Liver (tissue), 8 donors: ENCODE measurements at regions not wholly inside any gene's neighbourhood (a gene's known extent, or its start where the extent isn't known, plus 50 kb on each side); places are given as distances from the start of the nearest gene placed in this dataset.

Source experiments
- DNase-seq: peaks from one replicate; pipeline ENCODE4 v3.0.0-alpha.2; 2017; ENCODE audit warnings: low spot score
- H3K27ac ChIP-seq, 2 donors: one replicate each; pipeline ENCODE4 v1.7.0; 2013; ENCODE audit warnings: inconsistent platforms in 2 of 2, low read length in 2 of 2, control low read depth in 1 of 2, low read depth in 1 of 2, mild to moderate bottlenecking in 1 of 2
- H3K27me3 ChIP-seq, 4 donors: one replicate each; pipeline versions ENCODE4 v1.6.1 to v1.7.0; 2013; ENCODE audit warnings: low read length in 3 of 4, inconsistent platforms in 1 of 4, mild to moderate bottlenecking in 1 of 4, moderate library complexity in 1 of 4; ENCODE audit not compliant: control insufficient read depth in 4 of 4, insufficient read depth in 4 of 4
- H3K36me3 ChIP-seq, 4 donors: one replicate each; pipeline versions ENCODE4 v1.6.1 to v1.7.0; 2013; ENCODE audit warnings: low read length in 3 of 4, mild to moderate bottlenecking in 3 of 4, low read depth in 1 of 4, moderate library complexity in 1 of 4; ENCODE audit not compliant: control insufficient read depth in 4 of 4, insufficient read depth in 3 of 4
- H3K4me1 ChIP-seq, 4 donors: one replicate each; pipeline versions ENCODE4 v1.6.1 to v1.7.0; 2013; ENCODE audit warnings: low read length in 3 of 4, mild to moderate bottlenecking in 3 of 4, moderate library complexity in 1 of 4; ENCODE audit not compliant: control insufficient read depth in 4 of 4, insufficient read depth in 4 of 4
- H3K4me3 ChIP-seq, 3 donors: one replicate each; pipeline versions ENCODE4 v1.6.1 to v1.7.0; 2013; ENCODE audit warnings: low read length in 3 of 3, control low read depth in 1 of 3, low read depth in 1 of 3, mild to moderate bottlenecking in 1 of 3
- H3K9ac ChIP-seq, 2 donors: one replicate each; pipeline ENCODE4 v1.7.0; 2013; ENCODE audit warnings: low read length in 2 of 2, mild to moderate bottlenecking in 2 of 2, moderate library complexity in 2 of 2, control low read depth in 1 of 2, low read depth in 1 of 2
- H3K9me3 ChIP-seq, 4 donors: one replicate each; pipeline versions ENCODE4 v1.6.1 to v1.7.0; 2013; ENCODE audit warnings: low read length in 3 of 4; ENCODE audit not compliant: control insufficient read depth in 4 of 4
- ATF3 ChIP-seq: IDR thresholded peaks from 2 replicates; pipeline ENCODE4 v1.6.1; 2016; ENCODE audit warnings: antibody characterized with exemption
- CTCF ChIP-seq: fragments of 150-350 bp; IDR thresholded peaks from 2 replicates; pipeline ENCODE4 v1.5.1; 2017; ENCODE audit warnings: improper control_type of control experiment, low read depth, low read length; ENCODE audit not compliant: missing input control
- EGR1 ChIP-seq, 2 donors: IDR thresholded peaks; 2 replicates each; pipeline ENCODE4 v1.6.1; 2016 to 2018; ENCODE audit warnings: antibody characterized with exemption in 2 of 2, low read depth in 2 of 2
- FOXA1 ChIP-seq: IDR thresholded peaks from 2 replicates; pipeline ENCODE4 v1.6.1; 2016; ENCODE audit warnings: antibody characterized with exemption
- FOXA2 ChIP-seq: IDR thresholded peaks from 2 replicates; pipeline ENCODE4 v1.6.1; 2016; ENCODE audit warnings: antibody characterized with exemption
- GABPA ChIP-seq, 2 donors: IDR thresholded peaks in 1 of 2; conservative IDR thresholded peaks in 1 of 2; 2 replicates each; pipeline ENCODE4 v1.6.1; 2016; ENCODE audit warnings: antibody characterized with exemption in 2 of 2, mild to moderate bottlenecking in 1 of 2, moderate library complexity in 1 of 2
- HNF4A ChIP-seq, 2 donors: conservative IDR thresholded peaks; 2 replicates each; pipeline ENCODE4 v1.6.1; 2016; ENCODE audit warnings: antibody characterized with exemption in 2 of 2, mild to moderate bottlenecking in 2 of 2
- HNF4G ChIP-seq: IDR thresholded peaks from 2 replicates; pipeline ENCODE4 v1.6.1; 2016; ENCODE audit warnings: antibody characterized with exemption
- JUND ChIP-seq, 2 donors: IDR thresholded peaks; 2 replicates each; pipeline ENCODE4 v1.6.1; 2016; ENCODE audit warnings: antibody characterized with exemption in 2 of 2
- MAX ChIP-seq: IDR thresholded peaks from 2 replicates; pipeline ENCODE4 v1.6.1; 2016; ENCODE audit warnings: antibody characterized with exemption
- NR2F2 ChIP-seq: IDR thresholded peaks from 2 replicates; pipeline ENCODE4 v1.6.1; 2016; ENCODE audit warnings: antibody characterized with exemption
- RAD21 ChIP-seq, 2 donors: IDR thresholded peaks; 2 replicates each; pipeline ENCODE4 v1.6.1; 2016; ENCODE audit warnings: antibody characterized with exemption in 2 of 2, mild to moderate bottlenecking in 2 of 2
- REST ChIP-seq: IDR thresholded peaks from 2 replicates; pipeline ENCODE4 v1.6.1; 2016; ENCODE audit warnings: antibody characterized with exemption, mild to moderate bottlenecking
- RXRA ChIP-seq, 2 donors: IDR thresholded peaks; 2 replicates each; pipeline ENCODE4 v1.6.1; 2017 to 2018; ENCODE audit warnings: antibody characterized with exemption in 2 of 2, mild to moderate bottlenecking in 1 of 2
- SP1 ChIP-seq: IDR thresholded peaks from 2 replicates; pipeline ENCODE4 v1.6.1; 2018; ENCODE audit warnings: antibody characterized with exemption, mild to moderate bottlenecking
- TAF1 ChIP-seq: conservative IDR thresholded peaks from 2 replicates; pipeline ENCODE4 v1.6.1; 2016; ENCODE audit warnings: antibody characterized with exemption, mild to moderate bottlenecking
- YY1 ChIP-seq: IDR thresholded peaks from 2 replicates; pipeline ENCODE4 v1.6.1; 2016; ENCODE audit warnings: antibody characterized with exemption, mild to moderate bottlenecking
- WGBS: extraction: QIAGEN DNeasy Blood & Tissue Kit; methylation state at CpG from one replicate; pipeline ENCODE4 v1.1.7; 2013; 5-methylcytosine and 5-hydroxymethylcytosine counted together
- donor health status: healthy.
- donor health status: healthy.
- donor health status: healthy.
- donor health status: healthy.
- donor health status: healthy.

DNA sequence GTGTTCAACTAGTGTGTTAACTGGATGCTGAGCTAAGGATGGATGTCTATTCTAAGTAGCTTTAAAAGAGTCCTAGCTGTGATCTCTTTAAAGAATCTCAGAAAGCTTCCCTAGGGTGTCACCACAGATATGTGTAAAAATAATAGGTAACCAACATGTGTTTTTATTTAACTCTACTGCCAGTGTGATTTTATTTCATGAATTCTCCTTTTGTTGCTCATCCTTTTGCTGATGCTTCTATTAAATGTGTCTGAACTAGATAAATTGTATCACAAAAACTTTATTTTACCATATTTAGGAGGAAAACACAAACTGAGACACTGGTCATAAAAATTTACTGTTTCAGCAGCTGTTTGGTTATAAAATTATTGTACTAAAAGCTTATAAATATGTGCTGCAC, 809.4 kb upstream of the CITED2 start (continued):
- no peak for TF ChIP-seq SP1
- TF ChIP-seq MAX: no peak
- TF ChIP-seq RXRA (IDR thresholded peaks at IDR 0.05): no peak

DNA sequence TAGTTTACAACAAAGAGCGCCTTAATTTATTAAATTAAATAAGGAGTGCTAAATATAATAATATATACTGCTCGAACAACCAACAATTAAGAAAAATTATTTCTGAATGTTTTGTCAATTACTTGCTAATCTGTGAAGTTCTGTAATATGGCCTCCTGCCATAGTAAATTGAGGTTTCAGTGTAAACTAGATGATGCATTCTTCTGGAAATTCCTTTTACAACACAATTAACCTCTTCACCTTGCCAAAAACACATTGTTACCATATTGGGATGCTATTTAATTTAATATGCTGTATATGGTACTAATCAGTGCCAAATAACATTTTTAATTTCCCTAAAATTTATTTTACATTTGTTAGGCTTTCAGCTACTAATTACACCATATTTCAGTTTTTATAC, 808.4 kb upstream of the CITED2 start:
- DNase-seq: no peak
- H3K4me1 ChIP-seq: no peaks in the 10 kb centered on the region
- TF ChIP-seq TAF1 (no peak), NR2F2 (no peak), RXRA (IDR thresholded peaks at IDR 0.05) (no peak), ATF3 (no peak), SP1 (no peak), YY1 (no peak), FOXA2 (no peak), GABPA (IDR thresholded peaks at IDR 0.05 in 1 of 2, conservative IDR thresholded peaks at IDR 0.05 in 1 of 2) (no peak), RAD21 (IDR thresholded peaks at IDR 0.05) (no peak), MAX (no peak), HNF4A (conservative IDR thresholded peaks at IDR 0.05) (no peak), FOXA1 (no peak), HNF4G (no peak), EGR1 (IDR thresholded peaks at IDR 0.05; ENCODE audit: low read depth in 2 of 2) (no peak)
- H3K27me3 ChIP-seq: no peaks in the 10 kb centered on the region
- H3K9ac ChIP-seq: no peak overlapping the region
- H3K36me3 ChIP-seq: no peaks in the 10 kb centered on the region
- H3K27ac ChIP-seq: no peak overlapping the region
- no peak overlapping the region for H3K4me3 ChIP-seq
- no peaks in the 10 kb centered on the region for H3K9me3 ChIP-seq
- WGBS: 95% methylated on average over 2 of the region's 2 CpGs

- Histone ChIP-seq H3K9me3 (no peaks in the 10 kb centered on the region), H3K27ac (no peak overlapping the region), H3K9ac (no peak overlapping the region), H3K4me3 (no peak overlapping the region), H3K27me3 (no peaks in the 10 kb centered on the region), H3K36me3 (no peaks in the 10 kb centered on the region), H3K4me1 (no peaks in the 10 kb centered on the region)
- WGBS: 93% methylated on average over 2 of the region's 2 CpGs
- TF ChIP-seq NR2F2: no peak
- DNase-seq: no peak
These were observed 807.4 kb upstream of the CITED2 start for GRCh38 chr6:140181876-140182275.

DNA sequence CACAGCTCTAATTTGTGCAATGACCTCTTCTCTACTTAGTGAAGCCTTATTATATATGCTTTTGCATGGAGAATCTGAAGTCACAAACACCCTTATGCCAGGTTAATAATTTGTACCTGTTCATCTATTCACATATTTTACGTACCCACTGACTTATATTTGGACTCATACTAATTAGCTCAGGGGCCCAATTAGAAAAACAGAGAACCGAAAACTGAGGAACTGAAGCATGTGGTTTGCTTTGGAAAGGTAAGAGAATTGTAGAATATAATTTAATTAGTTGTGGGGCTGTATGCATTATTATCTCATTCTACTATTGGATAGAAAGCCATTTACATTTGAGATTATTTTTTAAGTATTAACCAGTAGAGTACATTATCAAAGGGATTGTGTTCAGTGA, 805.9 kb upstream of the CITED2 start:
- H3K9ac ChIP-seq: no peak overlapping the region
- no peaks in the 10 kb centered on the region for H3K4me1 ChIP-seq
- 95% methylated on average over 2 of the region's 2 CpGs for WGBS
- no peak overlapping the region for H3K4me3 ChIP-seq
- no peaks in the 10 kb centered on the region for H3K9me3 ChIP-seq
- H3K27me3 ChIP-seq: no peaks in the 10 kb centered on the region
- H3K27ac ChIP-seq: no peak overlapping the region
- H3K36me3 ChIP-seq: no peaks in the 10 kb centered on the region
- TF ChIP-seq SP1 (no peak), HNF4A (conservative IDR thresholded peaks at IDR 0.05) (no peak), FOXA1 (no peak), RAD21 (IDR thresholded peaks at IDR 0.05) (no peak), RXRA (IDR thresholded peaks at IDR 0.05) (no peak), TAF1 (no peak), CTCF (no peak), NR2F2 (no peak), FOXA2 (no peak), YY1 (no peak), MAX (no peak), REST (no peak), JUND (IDR thresholded peaks at IDR 0.05) (no peak), GABPA (IDR thresholded peaks at IDR 0.05 in 1 of 2, conservative IDR thresholded peaks at IDR 0.05 in 1 of 2) (no peak), EGR1 (IDR thresholded peaks at IDR 0.05; ENCODE audit: low read depth in 2 of 2) (no peak), ATF3 (no peak)
- DNase-seq: no peak
